AG10803 (cell line): ENCODE measurements at regions not wholly inside any gene's neighbourhood (a gene's known extent, or its start where the extent isn't known, plus 50 kb on each side); places are given as distances from the start of the nearest gene placed in this dataset.

Experiments used
- DNase-seq: peaks from one replicate; pipeline ENCODE4 v3.0.0; 2010; ENCODE audit warnings: low read depth
- H3K4me3 ChIP-seq: 2 replicates; pipeline ENCODE4 v1.5.1; 2011; ENCODE audit warnings: mild to moderate bottlenecking, low read length, control low read depth
- CTCF ChIP-seq: conservative IDR thresholded peaks from 2 replicates; pipeline ENCODE4 v1.5.1; 2011; ENCODE audit warnings: mild to moderate bottlenecking, low read length, control low read depth, inconsistent platforms

- TF ChIP-seq CTCF = no peak
- H3K4me3 ChIP-seq = no peak overlapping the region
Observed at GRCh38 chr1:208933984-208934525, 649.5 kb upstream of the CAMK1G start.

DNA sequence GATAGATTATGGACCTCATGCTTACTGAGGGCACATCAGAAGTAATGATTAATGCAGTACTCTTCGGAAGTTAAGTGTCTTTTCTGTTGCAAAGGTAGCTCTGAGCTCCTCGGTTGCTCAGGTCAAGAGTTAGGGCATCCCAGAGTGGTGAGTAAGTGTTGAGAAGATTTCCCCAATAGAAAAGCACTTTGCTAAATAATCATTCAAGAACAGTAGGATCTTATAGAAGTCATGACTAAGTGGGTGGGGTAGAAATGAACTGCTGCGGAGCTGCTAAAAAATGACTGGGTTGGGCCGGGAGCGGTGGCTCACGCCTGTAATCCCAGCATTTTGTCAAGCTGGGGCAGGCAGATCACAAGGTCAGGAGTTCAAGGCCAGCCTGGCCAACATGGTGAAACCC, 648.6 kb upstream of the CAMK1G start:
- no peak for TF ChIP-seq CTCF
- no peak for DNase-seq
- H3K4me3 ChIP-seq = no peak overlapping the region

More at GRCh38 chr1:208933984-208934525, 649.5 kb upstream of the CAMK1G start:
- DNase-seq = no peak

DNA sequence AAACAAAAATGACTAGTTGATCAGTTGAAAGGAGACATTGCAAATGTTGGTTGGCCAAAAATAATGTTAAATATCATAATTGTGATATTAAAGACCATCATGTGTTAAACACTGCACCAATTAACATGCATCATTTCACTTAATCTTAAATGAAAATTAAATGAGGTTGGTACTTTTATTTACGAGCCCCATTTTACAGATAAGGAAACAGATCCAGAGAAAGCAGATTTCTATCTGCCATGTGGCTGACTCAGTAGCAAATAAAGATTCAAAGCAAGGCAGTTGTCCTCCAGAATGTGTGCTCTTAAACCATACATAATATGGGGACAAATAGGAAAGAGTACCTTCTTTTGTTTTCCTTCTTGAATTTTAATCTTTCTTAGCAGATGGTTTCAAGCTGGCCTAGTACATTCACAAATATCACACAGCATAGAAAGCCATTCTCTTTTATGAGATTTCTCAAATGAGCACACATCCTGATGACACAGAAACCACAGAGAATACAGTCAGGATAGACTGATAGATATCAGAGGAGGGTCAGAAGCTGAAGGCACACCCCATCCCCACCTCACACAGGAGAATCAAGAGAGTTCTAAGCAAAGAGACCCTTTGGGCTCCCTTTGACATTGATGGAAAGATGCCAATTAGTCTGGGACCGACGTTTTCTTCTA, 647.9 kb upstream of the CAMK1G start:
- DNase-seq = no peak
- TF ChIP-seq CTCF = no peak

GRCh38 chr1:208939537-208940085, 643.9 kb upstream of the CAMK1G start:
- DNase-seq = no peak
- H3K4me3 ChIP-seq = no peak overlapping the region
- TF ChIP-seq CTCF = no peak

More for the DNA sequence above, 647.9 kb upstream of the CAMK1G start:
- H3K4me3 ChIP-seq = no peak overlapping the region

GRCh38 chr1:208942394-208943130, 641.0 kb upstream of the CAMK1G start:
- no peak for TF ChIP-seq CTCF
- no peak for DNase-seq
- no peak overlapping the region for H3K4me3 ChIP-seq

- TF ChIP-seq CTCF = no peak
- no peak for DNase-seq
- H3K4me3 ChIP-seq = no peak overlapping the region
Observed at GRCh38 chr1:208943291-208943690, 640.2 kb upstream of the CAMK1G start.
